ENCODE measurements at regions not wholly inside any gene's neighbourhood (a gene's known extent, or its start where the extent isn't known, plus 50 kb on each side); places are given as distances from the start of the nearest gene placed in this dataset.

DNA sequence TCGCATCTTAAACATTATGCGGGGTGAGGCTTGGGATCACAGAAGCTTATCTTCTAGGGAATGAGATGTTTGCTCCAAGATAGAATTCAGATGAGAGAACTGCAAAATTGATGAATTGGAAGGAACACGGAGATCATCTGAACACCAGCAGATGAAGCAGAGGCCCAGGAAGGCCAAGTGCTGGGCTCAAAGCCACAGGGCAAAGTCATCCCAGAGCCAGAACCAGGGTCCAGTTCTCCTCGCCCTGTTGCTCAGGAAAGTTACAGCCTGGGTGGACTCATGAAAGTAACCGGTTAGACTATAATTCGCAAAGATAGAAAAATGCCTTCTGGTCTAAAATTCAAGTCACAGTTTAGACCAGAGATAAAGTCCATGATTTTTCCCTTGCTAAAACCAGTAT lies 456.1 kb upstream of the ID2 start:
- TF ChIP-seq, protein P1, sequence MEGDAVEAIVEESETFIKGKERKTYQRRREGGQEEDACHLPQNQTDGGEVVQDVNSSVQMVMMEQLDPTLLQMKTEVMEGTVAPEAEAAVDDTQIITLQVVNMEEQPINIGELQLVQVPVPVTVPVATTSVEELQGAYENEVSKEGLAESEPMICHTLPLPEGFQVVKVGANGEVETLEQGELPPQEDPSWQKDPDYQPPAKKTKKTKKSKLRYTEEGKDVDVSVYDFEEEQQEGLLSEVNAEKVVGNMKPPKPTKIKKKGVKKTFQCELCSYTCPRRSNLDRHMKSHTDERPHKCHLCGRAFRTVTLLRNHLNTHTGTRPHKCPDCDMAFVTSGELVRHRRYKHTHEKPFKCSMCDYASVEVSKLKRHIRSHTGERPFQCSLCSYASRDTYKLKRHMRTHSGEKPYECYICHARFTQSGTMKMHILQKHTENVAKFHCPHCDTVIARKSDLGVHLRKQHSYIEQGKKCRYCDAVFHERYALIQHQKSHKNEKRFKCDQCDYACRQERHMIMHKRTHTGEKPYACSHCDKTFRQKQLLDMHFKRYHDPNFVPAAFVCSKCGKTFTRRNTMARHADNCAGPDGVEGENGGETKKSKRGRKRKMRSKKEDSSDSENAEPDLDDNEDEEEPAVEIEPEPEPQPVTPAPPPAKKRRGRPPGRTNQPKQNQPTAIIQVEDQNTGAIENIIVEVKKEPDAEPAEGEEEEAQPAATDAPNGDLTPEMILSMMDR (conservative IDR thresholded peaks at IDR 0.05; ENCODE audit: low read length) = no peak
- TF ChIP-seq EZH2phosphoT487 (IDR thresholded peaks at IDR 0.05; ENCODE audit: borderline replicate concordance) = no peak

Measured in Loucy (cell line).